GM12878 (cell line): ENCODE measurements at regions not wholly inside any gene's neighbourhood (a gene's known extent, or its start where the extent isn't known, plus 50 kb on each side); places are given as distances from the start of the nearest gene placed in this dataset.

Experiments
- CREB1 ChIP-seq: IDR thresholded peaks from 2 replicates; pipeline ENCODE4 v1.6.1; 2012; ENCODE audit warnings: low read depth, mild to moderate bottlenecking, inconsistent platforms
- CTCF ChIP-seq, 3 experiments: IDR thresholded peaks in 2 of 3; conservative IDR thresholded peaks in 1 of 3; 2 replicates each; pipeline ENCODE4 v1.5.1; 2011; ENCODE audit warnings: low read depth in 3 of 3, low read length in 3 of 3, mild to moderate bottlenecking in 3 of 3, control low read depth in 2 of 3, moderate library complexity in 2 of 3, inconsistent platforms in 1 of 3, mixed read lengths in 1 of 3; ENCODE audit not compliant: control insufficient read depth in 2 of 3, insufficient read depth in 1 of 3; ENCODE audit errors: extremely low read depth in 1 of 3
- EZH2 ChIP-seq: IDR thresholded peaks from 2 replicates; pipeline ENCODE4 v1.6.1; 2012; ENCODE audit warnings: low read depth, mild to moderate bottlenecking, control low read depth, inconsistent platforms, low read length, borderline replicate concordance; ENCODE audit not compliant: control insufficient read depth
- GABPA ChIP-seq: IDR thresholded peaks from 2 replicates; pipeline ENCODE4 v1.6.1; 2014; ENCODE audit warnings: antibody characterized with exemption, low read depth, mild to moderate bottlenecking, inconsistent platforms
- KLF5 ChIP-seq: fragments of 450-650 bp; IDR thresholded peaks from 2 replicates; pipeline ENCODE4 v1.6.1; 2014; ENCODE audit warnings: mild to moderate bottlenecking; ENCODE audit not compliant: partially characterized antibody
- POLR2A ChIP-seq: IDR thresholded peaks from 2 replicates; pipeline ENCODE4 v1.6.1; 2011; ENCODE audit warnings: low read depth, mild to moderate bottlenecking, low read length
- SUZ12 ChIP-seq: fragments of 200-600 bp; sonication (generic); IDR thresholded peaks from one replicate; pipeline ENCODE4 v1.6.1; 2018; ENCODE audit warnings: antibody characterized with exemption, mild to moderate bottlenecking; ENCODE audit not compliant: unreplicated experiment
- USF1 ChIP-seq: IDR thresholded peaks from 2 replicates; pipeline ENCODE4 v1.6.1; 2011; ENCODE audit warnings: borderline replicate concordance, low read depth, mild to moderate bottlenecking, moderate library complexity, mixed read lengths, low read length; ENCODE audit not compliant: insufficient read depth; ENCODE audit errors: extremely low read length

DNA sequence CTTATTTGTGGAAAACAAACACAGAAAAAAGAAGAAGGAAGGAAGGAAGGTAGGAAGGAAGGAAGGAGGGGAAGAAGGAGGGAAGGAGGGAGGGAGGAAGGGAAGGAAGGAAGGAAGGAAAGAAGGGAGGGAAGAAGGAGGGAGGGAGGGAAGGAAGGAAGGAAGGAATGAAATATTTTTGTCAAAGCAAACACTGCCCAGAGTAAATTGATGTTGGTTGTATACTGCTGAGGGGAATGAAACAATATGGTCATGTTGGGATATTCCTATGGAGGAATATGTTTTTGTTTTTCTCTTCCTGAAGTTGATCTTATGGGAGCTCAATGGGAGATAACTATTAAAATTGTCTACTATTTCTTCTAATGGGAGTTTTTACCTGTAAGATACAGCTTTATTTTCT lies 717.5 kb upstream of the LRFN5 start:
- TF ChIP-seq KLF5, result no peak
- no peak for TF ChIP-seq POLR2A
- no peak for TF ChIP-seq CTCF (IDR thresholded peaks at IDR 0.05 in 2 of 3, conservative IDR thresholded peaks at IDR 0.05 in 1 of 3; ENCODE audit: control insufficient read depth in 2 of 3, extremely low read depth in 1 of 3, insufficient read depth in 1 of 3, low read depth in 3 of 3, low read length in 3 of 3)
- no peak for TF ChIP-seq GABPA
- no peak for TF ChIP-seq SUZ12
- TF ChIP-seq USF1, result no peak
- TF ChIP-seq EZH2, result no peak
- no peak for TF ChIP-seq CREB1
